HCT116 (cell line): ENCODE measurements at regions not wholly inside any gene's neighbourhood (a gene's known extent, or its start where the extent isn't known, plus 50 kb on each side); places are given as distances from the start of the nearest gene placed in this dataset.

Experiments
- EGR1 ChIP-seq: IDR thresholded peaks from 2 replicates; pipeline ENCODE4 v1.6.1; 2012; ENCODE audit warnings: low read depth
- EZH2 ChIP-seq: fragments of 200-600 bp; sonication (generic); IDR thresholded peaks from 2 replicates; pipeline ENCODE4 v1.6.1; 2017; ENCODE audit warnings: antibody characterized with exemption, mixed run types
- POLR2A ChIP-seq: IDR thresholded peaks from 2 replicates; pipeline ENCODE4 v1.7.0; 2011; ENCODE audit warnings: borderline replicate concordance; ENCODE audit not compliant: insufficient read depth, insufficient read length; ENCODE audit errors: extremely low read depth
- TF ChIP-seq, protein P1 (sequence below), 3 experiments: fragments of 200-600 bp in 1 of 3; sonication (generic) in 1 of 3; IDR thresholded peaks in 2 of 3; conservative IDR thresholded peaks in 1 of 3; 2 replicates each; pipeline ENCODE4 v1.5.1; 2012 to 2017; ENCODE audit warnings: low read depth in 2 of 3, low read length in 2 of 3, antibody characterized with exemption in 1 of 3, borderline replicate concordance in 1 of 3, control low read depth in 1 of 3, mild to moderate bottlenecking in 1 of 3, mixed read lengths in 1 of 3, mixed run types in 1 of 3, moderate library complexity in 1 of 3; ENCODE audit not compliant: insufficient read depth in 1 of 3

DNA sequence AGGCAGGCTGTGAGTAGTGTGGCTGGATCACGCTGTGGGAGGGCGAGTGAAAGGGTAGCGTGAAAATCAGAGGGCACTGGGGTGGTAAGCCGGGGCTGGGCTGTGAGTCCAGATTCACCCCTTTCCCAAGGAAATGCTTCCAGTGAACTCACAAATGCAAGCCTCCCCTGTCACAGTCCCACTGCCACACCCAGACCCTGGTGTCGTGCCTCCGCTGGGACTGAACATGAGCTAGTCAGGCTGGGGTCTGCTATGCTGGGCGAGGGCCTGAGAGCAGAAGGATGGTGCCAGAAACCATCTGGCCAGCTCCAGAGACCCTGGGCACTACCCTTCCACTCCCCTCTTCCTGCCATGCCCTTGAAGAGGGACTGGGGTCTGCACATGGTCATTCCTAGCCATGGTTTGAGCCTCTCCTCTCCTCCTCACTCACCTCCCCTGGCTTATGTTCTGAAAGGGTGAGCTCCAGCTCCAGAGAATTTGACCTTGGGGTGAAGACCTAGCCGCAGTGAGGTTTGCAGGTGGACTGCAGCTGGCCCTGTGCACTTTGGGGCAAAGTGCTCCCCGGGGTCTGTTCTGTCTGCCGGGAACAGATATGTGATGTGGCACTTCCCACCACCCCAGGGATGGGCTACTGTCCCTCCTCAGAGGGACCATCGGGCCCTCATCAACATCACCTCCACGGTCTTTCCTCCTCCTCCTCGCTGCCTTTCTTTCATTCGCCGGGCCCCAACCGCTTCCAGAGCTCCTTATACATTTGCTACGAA, 365.6 kb downstream of the RPS6KC1 start:
- TF ChIP-seq, protein P1, sequence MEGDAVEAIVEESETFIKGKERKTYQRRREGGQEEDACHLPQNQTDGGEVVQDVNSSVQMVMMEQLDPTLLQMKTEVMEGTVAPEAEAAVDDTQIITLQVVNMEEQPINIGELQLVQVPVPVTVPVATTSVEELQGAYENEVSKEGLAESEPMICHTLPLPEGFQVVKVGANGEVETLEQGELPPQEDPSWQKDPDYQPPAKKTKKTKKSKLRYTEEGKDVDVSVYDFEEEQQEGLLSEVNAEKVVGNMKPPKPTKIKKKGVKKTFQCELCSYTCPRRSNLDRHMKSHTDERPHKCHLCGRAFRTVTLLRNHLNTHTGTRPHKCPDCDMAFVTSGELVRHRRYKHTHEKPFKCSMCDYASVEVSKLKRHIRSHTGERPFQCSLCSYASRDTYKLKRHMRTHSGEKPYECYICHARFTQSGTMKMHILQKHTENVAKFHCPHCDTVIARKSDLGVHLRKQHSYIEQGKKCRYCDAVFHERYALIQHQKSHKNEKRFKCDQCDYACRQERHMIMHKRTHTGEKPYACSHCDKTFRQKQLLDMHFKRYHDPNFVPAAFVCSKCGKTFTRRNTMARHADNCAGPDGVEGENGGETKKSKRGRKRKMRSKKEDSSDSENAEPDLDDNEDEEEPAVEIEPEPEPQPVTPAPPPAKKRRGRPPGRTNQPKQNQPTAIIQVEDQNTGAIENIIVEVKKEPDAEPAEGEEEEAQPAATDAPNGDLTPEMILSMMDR (IDR thresholded peaks at IDR 0.05 in 2 of 3, conservative IDR thresholded peaks at IDR 0.05 in 1 of 3; ENCODE audit: borderline replicate concordance in 1 of 3, insufficient read depth in 1 of 3, low read depth in 2 of 3, low read length in 2 of 3) = no peak
- TF ChIP-seq POLR2A (no peak), EZH2 (no peak), EGR1 (no peak)
